K562 (cell line): ENCODE measurements at regions not wholly inside any gene's neighbourhood (a gene's known extent, or its start where the extent isn't known, plus 50 kb on each side); places are given as distances from the start of the nearest gene placed in this dataset.

Experiments used
- EGR1 ChIP-seq: fragments of 450-650 bp; conservative IDR thresholded peaks from 2 replicates; pipeline ENCODE4 v1.6.1; 2017; ENCODE audit warnings: mild to moderate bottlenecking
- HDAC8 ChIP-seq: fragments of 450-650 bp; IDR thresholded peaks from 2 replicates; pipeline ENCODE4 v1.6.1; 2016; ENCODE audit warnings: mild to moderate bottlenecking, missing genetic modification characterization, moderate library complexity, missing compliant biosample characterization
- HNRNPH1 ChIP-seq: fragments of 200-400 bp; formaldehyde crosslinking; optimal IDR thresholded peaks from 2 replicates; pipeline ENCODE3; 2017; ENCODE audit warnings: low read depth, mild to moderate bottlenecking, low read length, moderate library complexity
- MAFG ChIP-seq: fragments of 450-650 bp; conservative IDR thresholded peaks from 2 replicates; pipeline ENCODE4 v1.6.1; 2016; ENCODE audit warnings: missing genetic modification characterization, missing compliant biosample characterization
- NFE2 ChIP-seq: IDR thresholded peaks from 2 replicates; pipeline ENCODE4 v1.6.1; 2014; ENCODE audit warnings: antibody characterized with exemption, low read depth
- TFE3 ChIP-seq: fragments of 450-650 bp; formaldehyde crosslinking; IDR thresholded peaks from 2 replicates; pipeline ENCODE4 v1.4.0; 2020; ENCODE audit warnings: mild to moderate bottlenecking, mixed read lengths
- ZNF263 ChIP-seq: sonication (generic); formaldehyde crosslinking; IDR thresholded peaks from 2 replicates; pipeline ENCODE4 v1.8.0; 2022; ENCODE audit warnings: mild to moderate bottlenecking, missing genetic modification reagents, borderline replicate concordance
- ZNF395 ChIP-seq: fragments of 200-800 bp; sonication (Bioruptor generic); IDR thresholded peaks from 2 replicates; pipeline ENCODE4 v1.6.1; 2017; ENCODE audit warnings: missing genetic modification characterization, missing compliant biosample characterization
- TF ChIP-seq, protein P1 (sequence below), 3 experiments: fragments of 200-800 bp in 1 of 3; sonication (Bioruptor generic) in 1 of 3; sonication (generic) in 1 of 3; formaldehyde crosslinking in 1 of 3; IDR thresholded peaks; 2 replicates each; pipeline versions ENCODE4 v1.6.1 to v1.8.0; 2016 to 2022; ENCODE audit warnings: mild to moderate bottlenecking in 2 of 3, missing compliant biosample characterization in 2 of 3, missing genetic modification characterization in 2 of 3, missing genetic modification reagents in 1 of 3

DNA sequence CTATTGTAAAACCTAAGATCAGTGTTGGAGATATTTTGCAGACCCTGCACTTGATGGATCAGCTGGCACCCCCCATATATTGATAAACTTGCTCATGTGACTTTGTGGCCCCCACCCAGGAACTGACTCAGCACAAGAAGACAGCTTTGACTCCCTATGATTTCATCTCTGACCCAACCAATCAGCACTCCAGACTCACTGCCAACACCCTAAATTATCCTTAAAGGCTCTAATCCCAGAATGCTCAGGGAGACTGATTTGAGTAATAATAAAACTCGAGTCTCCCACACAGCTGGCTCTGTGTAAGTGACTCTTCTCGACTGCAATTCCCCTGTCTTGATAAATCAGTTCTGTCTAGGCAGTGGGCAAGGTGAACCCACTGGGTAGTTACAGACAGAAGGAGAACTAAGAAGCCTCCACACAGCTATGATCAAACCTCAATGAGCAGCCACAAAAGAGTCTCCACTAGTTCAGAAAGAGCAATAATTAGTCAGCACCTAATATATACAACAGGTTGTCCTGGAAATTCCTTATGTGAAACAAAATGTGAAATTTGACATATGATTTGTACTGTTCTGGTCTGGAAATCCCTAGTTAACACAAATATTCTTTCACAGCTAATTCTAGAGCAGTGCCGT is 52.2 kb downstream of the ACTL7B start (continued):
- TF ChIP-seq EGR1 (no peak), ZNF263 (CRISPR knock-in tag) (no peak), NFE2 (peak; percentile 44; the same call in 1 of the 2 replicates), TFE3 (CRISPR knock-in tag) (no peak), MAFG (tag) (peak; percentile 50), HDAC8 (tag) (no peak), HNRNPH1 (no peak), ZNF395 (CRISPR knock-in tag) (no peak)
- TF ChIP-seq, protein P1, sequence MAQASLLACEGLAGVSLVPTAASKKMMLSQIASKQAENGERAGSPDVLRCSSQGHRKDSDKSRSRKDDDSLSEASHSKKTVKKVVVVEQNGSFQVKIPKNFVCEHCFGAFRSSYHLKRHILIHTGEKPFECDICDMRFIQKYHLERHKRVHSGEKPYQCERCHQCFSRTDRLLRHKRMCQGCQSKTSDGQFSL (CRISPR knock-in tag; IDR thresholded peaks at IDR 0.05) = no peak
- TF ChIP-seq, protein P1 (tag; IDR thresholded peaks at IDR 0.05) = no peak
